Neural cell (in vitro differentiated cells): ENCODE measurements at regions not wholly inside any gene's neighbourhood (a gene's known extent, or its start where the extent isn't known, plus 50 kb on each side); places are given as distances from the start of the nearest gene placed in this dataset.

Source experiments
- EZH2 ChIP-seq: fragments of 200-600, 300-800 bp; shearing (Covaris generic), sonication (generic); IDR thresholded peaks from 2 replicates; pipeline ENCODE4 v1.6.1; 2014; ENCODE audit warnings: antibody characterized with exemption, low read length, borderline replicate concordance, mild to moderate bottlenecking; ENCODE audit not compliant: insufficient read depth, poor library complexity, severe bottlenecking
- POLR2AphosphoS5 ChIP-seq: IDR thresholded peaks from 2 replicates; pipeline ENCODE4 v1.6.1; 2012
- RAD21 ChIP-seq: fragments of 450-650 bp; conservative IDR thresholded peaks from 2 replicates; pipeline ENCODE4 v1.6.1; 2014; ENCODE audit warnings: antibody characterized with exemption, mild to moderate bottlenecking, moderate library complexity
- TF ChIP-seq, protein P1 (sequence below): fragments of 450-650 bp; IDR thresholded peaks from 2 replicates; pipeline ENCODE4 v1.5.1; 2014; ENCODE audit warnings: antibody characterized with exemption, mild to moderate bottlenecking, moderate library complexity; ENCODE audit not compliant: poor library complexity, severe bottlenecking

DNA sequence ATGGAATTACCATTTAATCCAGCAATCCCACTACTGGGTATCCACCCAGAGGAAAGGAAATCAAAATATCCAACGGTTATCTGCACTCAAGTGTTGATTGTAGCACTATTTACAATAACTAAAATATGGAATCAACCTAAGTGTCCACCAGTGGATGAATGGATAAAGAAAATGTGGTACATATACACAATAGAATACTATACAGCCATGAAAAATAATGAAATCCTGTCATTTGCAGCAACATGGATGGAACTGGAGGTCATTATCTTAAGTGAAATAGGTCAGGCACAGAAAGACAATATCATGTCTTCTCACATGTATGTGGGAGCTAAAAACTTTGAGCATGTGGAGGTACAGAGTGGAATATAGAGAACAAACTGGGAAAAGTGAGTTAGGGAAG lies 92.9 kb upstream of the ARHGEF7 start:
- TF ChIP-seq, protein P1, sequence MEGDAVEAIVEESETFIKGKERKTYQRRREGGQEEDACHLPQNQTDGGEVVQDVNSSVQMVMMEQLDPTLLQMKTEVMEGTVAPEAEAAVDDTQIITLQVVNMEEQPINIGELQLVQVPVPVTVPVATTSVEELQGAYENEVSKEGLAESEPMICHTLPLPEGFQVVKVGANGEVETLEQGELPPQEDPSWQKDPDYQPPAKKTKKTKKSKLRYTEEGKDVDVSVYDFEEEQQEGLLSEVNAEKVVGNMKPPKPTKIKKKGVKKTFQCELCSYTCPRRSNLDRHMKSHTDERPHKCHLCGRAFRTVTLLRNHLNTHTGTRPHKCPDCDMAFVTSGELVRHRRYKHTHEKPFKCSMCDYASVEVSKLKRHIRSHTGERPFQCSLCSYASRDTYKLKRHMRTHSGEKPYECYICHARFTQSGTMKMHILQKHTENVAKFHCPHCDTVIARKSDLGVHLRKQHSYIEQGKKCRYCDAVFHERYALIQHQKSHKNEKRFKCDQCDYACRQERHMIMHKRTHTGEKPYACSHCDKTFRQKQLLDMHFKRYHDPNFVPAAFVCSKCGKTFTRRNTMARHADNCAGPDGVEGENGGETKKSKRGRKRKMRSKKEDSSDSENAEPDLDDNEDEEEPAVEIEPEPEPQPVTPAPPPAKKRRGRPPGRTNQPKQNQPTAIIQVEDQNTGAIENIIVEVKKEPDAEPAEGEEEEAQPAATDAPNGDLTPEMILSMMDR, result no peak
- TF ChIP-seq EZH2 (no peak), RAD21 (no peak), POLR2AphosphoS5 (no peak)
